Endothelial cell of umbilical vein (primary cell): ENCODE measurements at regions not wholly inside any gene's neighbourhood (a gene's known extent, or its start where the extent isn't known, plus 50 kb on each side); places are given as distances from the start of the nearest gene placed in this dataset.

Experiments
- BruUV-seq: library from RNA; stranded (reverse); fragments of 400-500 nt; replicated peaks from 2 replicates; lab custom pipeline; 2021; lab: Mats Ljungman, UMichigan
- CTCF ChIA-PET: fragments of 300-600, 350-600 bp; sonication (Branson Sonifier 250); formaldehyde crosslinking; loops from one replicate; lab custom pipeline; 2021; ENCODE audit warnings: antibody characterized with exemption, inconsistent platforms; lab: Charles Lee
- POLR2A ChIA-PET: fragments of 300-600, 350-600 bp; sonication (Branson Sonifier 250); formaldehyde crosslinking; loops from one replicate; lab custom pipeline; 2021; ENCODE audit warnings: antibody characterized with exemption, inconsistent platforms; lab: Charles Lee
- DNase-seq: peaks from one replicate; pipeline ENCODE4 v3.0.0-alpha.2; 2011; ENCODE audit warnings: low read depth, low spot score
- FAIRE-seq: peaks from 2 replicates; lab custom pipeline; 2011; peaks lifted over from hg19 to GRCh38; lab: Jason Lieb, UNC
- H2AFZ ChIP-seq: 2 replicates; pipeline ENCODE4 v1.6.0; 2012; ENCODE audit warnings: low read depth, low read length, control low read depth, inconsistent platforms
- H3K27ac ChIP-seq: 2 replicates; pipeline ENCODE4 v1.5.1; 2011; ENCODE audit warnings: low read depth, mild to moderate bottlenecking, control low read depth, low read length, moderate library complexity; ENCODE audit not compliant: insufficient read depth
- H3K27me3 ChIP-seq, 2 experiments: 2 replicates each; pipeline versions ENCODE4 v1.6.0 to v1.6.1; 2011; ENCODE audit warnings: low read length in 2 of 2, mixed read lengths in 1 of 2; ENCODE audit not compliant: control insufficient read depth in 2 of 2, insufficient read depth in 2 of 2
- H3K36me3 ChIP-seq, 2 experiments: 2 replicates in 1 of 2; 3 replicates in 1 of 2; pipeline ENCODE4 v1.5.1; 2011; ENCODE audit warnings: low read length in 2 of 2, mild to moderate bottlenecking in 1 of 2, moderate library complexity in 1 of 2; ENCODE audit not compliant: control insufficient read depth in 2 of 2, insufficient read depth in 2 of 2; ENCODE audit errors: extremely low read depth in 1 of 2
- H3K4me1 ChIP-seq: 3 replicates; pipeline ENCODE4 v1.5.1; 2011; ENCODE audit warnings: mild to moderate bottlenecking, low read length; ENCODE audit not compliant: control insufficient read depth, insufficient read depth; ENCODE audit errors: extremely low read depth
- H3K4me2 ChIP-seq: 2 replicates; pipeline ENCODE4 v1.6.1; 2011; ENCODE audit warnings: low read length, control low read depth, mixed read lengths; ENCODE audit not compliant: insufficient read depth
- H3K4me3 ChIP-seq, 3 experiments: fragments of 200-600 bp in 1 of 3; sonication (generic), shearing (Covaris generic) in 1 of 3; replicated peaks in 1 of 3; 2 replicates each; pipeline ENCODE4 v1.5.1; 2011 to 2016; ENCODE audit warnings: control low read depth in 3 of 3, low read length in 3 of 3, mild to moderate bottlenecking in 2 of 3, inconsistent platforms in 1 of 3, low read depth in 1 of 3, moderate library complexity in 1 of 3; ENCODE audit not compliant: insufficient read depth in 1 of 3
- H3K79me2 ChIP-seq: 2 replicates; pipeline ENCODE4 v1.6.0; 2012; ENCODE audit warnings: low read length, inconsistent platforms; ENCODE audit not compliant: control insufficient read depth, insufficient read depth
- H3K9ac ChIP-seq: replicated peaks from 2 replicates; pipeline ENCODE3; 2011; ENCODE audit warnings: low read length, control low read depth; ENCODE audit not compliant: insufficient read depth; ENCODE audit errors: extremely low read depth
- H3K9me1 ChIP-seq: replicated peaks from 3 replicates; pipeline ENCODE4 v1.6.0; 2011; ENCODE audit warnings: mild to moderate bottlenecking, low read length; ENCODE audit not compliant: control insufficient read depth, insufficient read depth; ENCODE audit errors: extremely low read depth
- H3K9me3 ChIP-seq: replicated peaks from 2 replicates; pipeline ENCODE4 v1.5.1; 2012; ENCODE audit warnings: low read length, inconsistent platforms; ENCODE audit not compliant: control insufficient read depth, insufficient read depth
- H4K20me1 ChIP-seq: replicated peaks from 2 replicates; pipeline ENCODE3; 2011; ENCODE audit warnings: mild to moderate bottlenecking, low read length; ENCODE audit not compliant: control insufficient read depth, insufficient read depth; ENCODE audit errors: extremely low read depth
- EZH2 ChIP-seq: IDR thresholded peaks from 2 replicates; pipeline ENCODE4 v1.6.1; 2012; ENCODE audit warnings: borderline replicate concordance, low read depth, mild to moderate bottlenecking, moderate library complexity, low read length, inconsistent platforms; ENCODE audit not compliant: severe bottlenecking
- FOS ChIP-seq: IDR thresholded peaks from 2 replicates; pipeline ENCODE4 v1.6.1; 2011; ENCODE audit warnings: mild to moderate bottlenecking, low read length, moderate library complexity, borderline replicate concordance; ENCODE audit not compliant: insufficient read depth
- GATA2 ChIP-seq: IDR thresholded peaks from 2 replicates; pipeline ENCODE4 v1.7.0; 2011; ENCODE audit warnings: low read depth, mild to moderate bottlenecking, moderate library complexity, mixed read lengths, low read length; ENCODE audit not compliant: insufficient read length, insufficient read depth
- JUN ChIP-seq: IDR thresholded peaks from 2 replicates; pipeline ENCODE4 v1.6.1; 2011; ENCODE audit warnings: borderline replicate concordance, low read depth; ENCODE audit not compliant: insufficient read length, insufficient read depth
- MYC ChIP-seq: IDR thresholded peaks from one replicate; pipeline ENCODE4 v1.6.1; 2011; ENCODE audit warnings: mild to moderate bottlenecking, low read depth, low read length
- POLR2A ChIP-seq: IDR thresholded peaks from 2 replicates; pipeline ENCODE4 v1.6.1; 2012; ENCODE audit warnings: low read depth, mild to moderate bottlenecking, control low read depth, low read length
- POLR2AphosphoS5 ChIP-seq: IDR thresholded peaks from 2 replicates; pipeline ENCODE4 v1.6.1; 2012; ENCODE audit warnings: low read depth, mild to moderate bottlenecking, control low read depth, low read length, moderate library complexity; ENCODE audit not compliant: insufficient read depth
- dilution Hi-C: fragments of 300-500 bp; cut with MboI; formaldehyde crosslinking; loops from one replicate; pipeline ENCODE4 v1.15.0; 2019; ENCODE audit warnings: low sequenced_read_pairs; ENCODE audit not compliant: extremely low pct_ligation_motif_present
- intact Hi-C: fragments of 100-400 bp; cut with micrococcal nuclease; formaldehyde crosslinking; loops from one replicate; pipeline ENCODE4 v1.10.0; 2022
- TF ChIP-seq, protein P1 (sequence below), 2 donors: IDR thresholded peaks; 1 replicate in 1 of 2; 2 replicates in 1 of 2; pipeline ENCODE4 v1.5.1; 2011; ENCODE audit warnings: low read length in 2 of 2, mild to moderate bottlenecking in 2 of 2, moderate library complexity in 2 of 2, control low read depth in 1 of 2, inconsistent platforms in 1 of 2, low read depth in 1 of 2; ENCODE audit not compliant: insufficient read depth in 1 of 2; ENCODE audit errors: extremely low read depth in 1 of 2
- TF ChIP-seq, protein P2 (sequence below): IDR thresholded peaks from 2 replicates; pipeline ENCODE4 v1.6.1; 2011; ENCODE audit not compliant: insufficient read depth, insufficient read length

DNA sequence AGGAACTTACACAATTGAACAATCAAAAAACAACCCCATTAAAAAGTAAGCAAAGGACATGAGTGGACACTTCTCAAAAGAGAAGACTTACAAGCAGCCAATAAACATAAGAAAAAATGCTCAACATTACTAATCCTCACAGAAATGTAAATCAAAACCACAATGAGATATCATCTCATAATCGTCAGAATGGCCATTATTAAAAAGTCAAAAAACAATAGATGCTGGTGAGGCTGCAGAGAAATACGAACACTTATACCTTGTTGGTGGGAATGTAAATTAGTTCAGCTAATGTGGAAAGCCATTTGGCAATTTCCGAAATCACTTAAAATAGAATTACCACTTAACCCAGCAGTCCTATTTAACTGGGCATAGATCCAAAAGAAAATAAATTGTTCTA, 301.9 kb upstream of the KCNJ16 start:
- ChIA-PET CTCF (no interaction called here), POLR2A (no interaction called here)
- no peak overlapping the region for H2AFZ ChIP-seq
- no TSS peak for BruUV-seq
- no peaks in the 10 kb centered on the region for H3K27me3 ChIP-seq
- intact Hi-C loops: no loop called here
- peaks cover 4% of the 10 kb centered on the region for H3K4me1 ChIP-seq
- no peaks in the 10 kb centered on the region for H3K36me3 ChIP-seq
- H3K9me1 ChIP-seq: no peaks in the 10 kb centered on the region
- TF ChIP-seq FOS: no peak
- TF ChIP-seq POLR2A: no peak
- TF ChIP-seq, protein P1, sequence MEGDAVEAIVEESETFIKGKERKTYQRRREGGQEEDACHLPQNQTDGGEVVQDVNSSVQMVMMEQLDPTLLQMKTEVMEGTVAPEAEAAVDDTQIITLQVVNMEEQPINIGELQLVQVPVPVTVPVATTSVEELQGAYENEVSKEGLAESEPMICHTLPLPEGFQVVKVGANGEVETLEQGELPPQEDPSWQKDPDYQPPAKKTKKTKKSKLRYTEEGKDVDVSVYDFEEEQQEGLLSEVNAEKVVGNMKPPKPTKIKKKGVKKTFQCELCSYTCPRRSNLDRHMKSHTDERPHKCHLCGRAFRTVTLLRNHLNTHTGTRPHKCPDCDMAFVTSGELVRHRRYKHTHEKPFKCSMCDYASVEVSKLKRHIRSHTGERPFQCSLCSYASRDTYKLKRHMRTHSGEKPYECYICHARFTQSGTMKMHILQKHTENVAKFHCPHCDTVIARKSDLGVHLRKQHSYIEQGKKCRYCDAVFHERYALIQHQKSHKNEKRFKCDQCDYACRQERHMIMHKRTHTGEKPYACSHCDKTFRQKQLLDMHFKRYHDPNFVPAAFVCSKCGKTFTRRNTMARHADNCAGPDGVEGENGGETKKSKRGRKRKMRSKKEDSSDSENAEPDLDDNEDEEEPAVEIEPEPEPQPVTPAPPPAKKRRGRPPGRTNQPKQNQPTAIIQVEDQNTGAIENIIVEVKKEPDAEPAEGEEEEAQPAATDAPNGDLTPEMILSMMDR (IDR thresholded peaks at IDR 0.05; ENCODE audit: extremely low read depth in 1 of 2, insufficient read depth in 1 of 2, low read depth in 1 of 2, low read length in 2 of 2): no peak
- H3K9ac ChIP-seq: no peak overlapping the region
- H3K27ac ChIP-seq: no peak overlapping the region
- no peaks in the 10 kb centered on the region for H4K20me1 ChIP-seq
- DNase-seq: peak; percentile 40
- H3K4me3 ChIP-seq: no peak overlapping the region
- dilution Hi-C loops: no loop called here
- no peak for FAIRE-seq
- no peaks in the 10 kb centered on the region for H3K79me2 ChIP-seq
- no peak overlapping the region for H3K4me2 ChIP-seq
- no peaks in the 10 kb centered on the region for H3K9me3 ChIP-seq

DNA sequence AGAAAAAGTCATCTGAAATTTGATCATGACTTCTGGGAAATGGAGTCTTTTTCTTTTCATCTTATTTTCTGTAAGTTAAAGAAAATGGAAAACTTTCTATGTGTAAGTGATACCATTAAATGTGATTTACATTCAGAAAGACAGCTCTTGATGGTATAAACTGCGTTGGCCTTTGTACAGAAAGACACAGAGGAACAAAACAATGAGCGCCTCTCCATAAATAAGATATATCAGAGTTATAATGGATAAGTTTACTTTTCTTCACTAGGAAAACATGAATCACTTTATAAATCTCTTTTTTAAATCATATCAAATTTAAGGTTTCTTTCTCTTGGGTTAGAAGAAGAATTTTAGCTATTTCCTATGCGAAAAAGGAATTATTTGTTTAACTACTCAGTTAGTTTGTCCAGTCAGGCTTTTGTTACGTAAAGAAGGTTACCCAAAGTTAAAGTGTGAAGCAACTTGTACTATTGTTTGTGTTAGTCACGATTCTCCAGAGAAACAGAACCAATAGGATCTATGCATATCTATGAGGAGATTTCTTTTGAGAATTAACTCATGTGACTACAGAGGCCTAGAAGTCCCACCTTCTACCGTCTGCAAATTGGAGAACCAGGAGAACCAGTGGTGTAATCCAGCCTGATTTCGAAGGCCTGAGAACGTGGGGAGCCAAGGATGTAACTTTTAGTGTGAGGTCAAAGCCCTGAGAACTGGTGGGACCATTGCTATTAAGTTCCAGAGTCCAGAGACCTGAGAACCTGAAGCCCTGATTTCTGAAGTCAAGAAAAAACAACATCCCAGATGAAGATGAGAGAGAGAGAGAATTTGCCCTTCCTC, 295.4 kb upstream of the KCNJ16 start:
- Histone ChIP-seq H3K27me3 (no peaks in the 10 kb centered on the region), H3K27ac (no peak overlapping the region), H3K9me1 (no peaks in the 10 kb centered on the region), H2AFZ (no peak overlapping the region), H3K36me3 (no peaks in the 10 kb centered on the region), H3K9ac (no peak overlapping the region), H3K4me2 (no peak overlapping the region), H3K9me3 (no peaks in the 10 kb centered on the region), H3K4me1 (peaks cover 4% of the 10 kb centered on the region), H4K20me1 (no peaks in the 10 kb centered on the region), H3K4me3 (no peak overlapping the region), H3K79me2 (no peaks in the 10 kb centered on the region)
- DNase-seq (no peak), FAIRE-seq (no peak)
- no TSS peak for BruUV-seq
- ChIA-PET POLR2A (no interaction called here), CTCF (interaction anchor here (0.7 kb wide), 1 partner anchor 172 kb away, joined by 3 read pairs; no protein-coding TSS in a partner anchor)
- intact Hi-C loops: no loop called here
- dilution Hi-C loops: no loop called here
- TF ChIP-seq POLR2AphosphoS5 (no peak), JUN (no peak), GATA2 (no peak), EZH2 (no peak), POLR2A (no peak), FOS (no peak), MYC (no peak)
- TF ChIP-seq, protein P1 (IDR thresholded peaks at IDR 0.05; ENCODE audit: extremely low read depth in 1 of 2, insufficient read depth in 1 of 2, low read depth in 1 of 2, low read length in 2 of 2): no peak
- TF ChIP-seq, protein P2, sequence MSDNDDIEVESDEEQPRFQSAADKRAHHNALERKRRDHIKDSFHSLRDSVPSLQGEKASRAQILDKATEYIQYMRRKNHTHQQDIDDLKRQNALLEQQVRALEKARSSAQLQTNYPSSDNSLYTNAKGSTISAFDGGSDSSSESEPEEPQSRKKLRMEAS: no peak
